ENCODE measurements at regions not wholly inside any gene's neighbourhood (a gene's known extent, or its start where the extent isn't known, plus 50 kb on each side); places are given as distances from the start of the nearest gene placed in this dataset.
"Not testable (repeated sequence)": the region's sequence is repeated elsewhere in the genome, so short reads cannot be mapped to it uniquely, and the experiment has no call there.

DNA sequence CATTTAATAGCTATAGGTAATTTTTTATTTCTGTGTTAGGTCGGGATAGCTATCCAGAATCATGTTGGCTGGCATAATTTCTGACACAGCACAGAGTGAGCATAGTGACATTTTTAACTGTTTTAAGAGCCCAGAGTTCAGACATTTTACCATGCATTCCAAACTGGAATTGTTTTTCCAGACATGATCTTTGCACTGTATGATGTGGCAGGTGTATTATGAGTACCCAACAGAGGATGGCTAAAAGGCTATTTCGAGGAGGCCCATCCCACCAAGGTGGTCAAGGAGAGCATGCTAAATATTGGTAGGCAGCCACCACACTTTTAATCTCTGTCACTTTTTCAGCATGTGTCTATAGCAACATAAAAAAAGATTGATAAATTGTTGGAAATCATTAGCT, 137.3 kb upstream of the ST6GALNAC5 start:
- TF ChIP-seq, protein P1, sequence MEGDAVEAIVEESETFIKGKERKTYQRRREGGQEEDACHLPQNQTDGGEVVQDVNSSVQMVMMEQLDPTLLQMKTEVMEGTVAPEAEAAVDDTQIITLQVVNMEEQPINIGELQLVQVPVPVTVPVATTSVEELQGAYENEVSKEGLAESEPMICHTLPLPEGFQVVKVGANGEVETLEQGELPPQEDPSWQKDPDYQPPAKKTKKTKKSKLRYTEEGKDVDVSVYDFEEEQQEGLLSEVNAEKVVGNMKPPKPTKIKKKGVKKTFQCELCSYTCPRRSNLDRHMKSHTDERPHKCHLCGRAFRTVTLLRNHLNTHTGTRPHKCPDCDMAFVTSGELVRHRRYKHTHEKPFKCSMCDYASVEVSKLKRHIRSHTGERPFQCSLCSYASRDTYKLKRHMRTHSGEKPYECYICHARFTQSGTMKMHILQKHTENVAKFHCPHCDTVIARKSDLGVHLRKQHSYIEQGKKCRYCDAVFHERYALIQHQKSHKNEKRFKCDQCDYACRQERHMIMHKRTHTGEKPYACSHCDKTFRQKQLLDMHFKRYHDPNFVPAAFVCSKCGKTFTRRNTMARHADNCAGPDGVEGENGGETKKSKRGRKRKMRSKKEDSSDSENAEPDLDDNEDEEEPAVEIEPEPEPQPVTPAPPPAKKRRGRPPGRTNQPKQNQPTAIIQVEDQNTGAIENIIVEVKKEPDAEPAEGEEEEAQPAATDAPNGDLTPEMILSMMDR (conservative IDR thresholded peaks at IDR 0.05; ENCODE audit: control insufficient read depth, insufficient read depth, low read depth, low read length) = no peak

DNA sequence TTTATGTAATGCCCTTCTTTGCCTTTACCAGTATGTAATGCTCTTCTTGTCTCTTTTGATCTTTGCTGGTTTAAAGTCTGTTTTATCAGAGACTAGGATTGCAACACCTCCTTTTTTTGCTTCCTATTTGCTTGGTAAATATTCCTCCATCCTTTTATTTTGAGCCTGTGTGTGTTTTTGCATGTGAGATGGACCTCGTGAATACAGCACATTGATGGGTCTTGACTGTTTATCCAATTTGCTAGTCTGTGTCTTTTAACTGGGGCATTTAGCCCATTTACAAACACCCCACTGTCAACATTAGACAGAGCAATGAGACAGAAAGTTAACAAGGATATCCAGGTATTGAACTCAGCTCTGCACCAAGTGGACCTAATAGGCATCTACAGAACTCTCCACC, 128.9 kb upstream of the ST6GALNAC5 start:
- DNase-seq (ENCODE audit: low read depth); H3K4me3 ChIP-seq (ENCODE audit: control insufficient read depth, low read depth, low read length): not testable (repeated sequence)

More for the DNA sequence above, 137.3 kb upstream of the ST6GALNAC5 start:
- no peak for DNase-seq (ENCODE audit: low read depth)
- H3K4me3 ChIP-seq (ENCODE audit: control insufficient read depth, low read depth, low read length) = no peak overlapping the region

DNA sequence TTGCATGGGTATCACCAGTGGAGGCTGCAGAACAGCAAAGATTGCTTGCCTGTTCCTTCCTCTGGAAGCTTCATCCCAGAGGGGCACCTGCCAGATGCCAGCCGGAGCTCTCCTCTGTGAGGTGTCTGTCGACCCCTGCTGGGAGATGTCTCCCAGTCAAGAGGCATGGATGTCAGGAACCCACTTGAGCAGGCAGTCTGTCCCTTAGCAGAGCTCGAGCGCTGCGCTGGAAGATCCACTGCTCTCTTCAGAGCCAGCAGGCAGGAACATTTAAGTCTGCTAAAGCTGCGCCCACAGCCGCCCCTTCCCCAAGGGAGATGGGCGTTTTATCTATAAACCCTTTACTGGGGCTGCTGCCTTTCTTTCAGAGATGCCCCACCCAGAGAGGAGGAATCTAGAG, 126.3 kb upstream of the ST6GALNAC5 start:
- not testable (repeated sequence) for H3K4me3 ChIP-seq (ENCODE audit: control insufficient read depth, low read depth, low read length); DNase-seq (ENCODE audit: low read depth)

DNA sequence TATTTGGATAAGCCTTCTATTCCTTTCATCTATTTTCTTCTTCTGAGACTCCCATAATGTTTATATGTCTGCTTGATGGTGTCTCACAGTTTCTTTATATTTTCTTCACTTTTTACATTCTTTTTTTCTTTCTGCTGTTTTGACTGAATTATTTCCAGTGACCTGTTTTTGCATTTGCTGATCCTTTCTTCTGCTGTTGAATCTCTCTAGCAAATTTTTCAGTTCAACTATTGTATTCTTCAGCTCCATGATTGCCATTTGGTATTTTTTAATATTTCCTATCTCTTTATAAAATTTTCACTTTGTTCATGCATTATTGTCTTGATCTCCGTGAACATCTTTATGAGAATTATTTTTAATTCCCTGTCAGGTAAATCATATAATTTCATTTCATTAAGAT, 122.3 kb upstream of the ST6GALNAC5 start:
- no peak overlapping the region for H3K4me3 ChIP-seq (ENCODE audit: control insufficient read depth, low read depth, low read length)
- TF ChIP-seq, protein P1 (conservative IDR thresholded peaks at IDR 0.05; ENCODE audit: control insufficient read depth, insufficient read depth, low read depth, low read length) = no peak
- no peak for DNase-seq (ENCODE audit: low read depth)

DNA sequence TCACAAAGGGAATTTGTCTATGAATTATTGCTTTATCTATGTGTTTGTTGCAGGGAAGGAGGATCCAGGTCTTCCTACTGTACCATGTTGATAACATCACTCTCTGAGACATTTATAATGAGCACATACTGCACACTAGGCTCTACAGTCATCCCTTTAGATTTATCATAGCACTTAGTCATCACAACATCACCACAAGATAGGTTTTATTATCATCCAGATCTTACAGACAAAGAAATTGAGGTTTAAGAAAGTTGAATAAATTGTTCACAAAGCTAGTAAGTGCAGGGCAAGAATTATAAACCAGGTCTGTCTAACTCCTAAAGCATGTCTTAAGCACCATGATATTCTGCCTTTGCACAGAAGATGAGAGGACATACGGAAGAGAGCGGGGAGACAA, 121.1 kb upstream of the ST6GALNAC5 start:
- TF ChIP-seq, protein P1 (conservative IDR thresholded peaks at IDR 0.05; ENCODE audit: control insufficient read depth, insufficient read depth, low read depth, low read length) = no peak
- peak; percentile 3 for DNase-seq (ENCODE audit: low read depth)
- H3K4me3 ChIP-seq (ENCODE audit: control insufficient read depth, low read depth, low read length) = no peak overlapping the region

DNA sequence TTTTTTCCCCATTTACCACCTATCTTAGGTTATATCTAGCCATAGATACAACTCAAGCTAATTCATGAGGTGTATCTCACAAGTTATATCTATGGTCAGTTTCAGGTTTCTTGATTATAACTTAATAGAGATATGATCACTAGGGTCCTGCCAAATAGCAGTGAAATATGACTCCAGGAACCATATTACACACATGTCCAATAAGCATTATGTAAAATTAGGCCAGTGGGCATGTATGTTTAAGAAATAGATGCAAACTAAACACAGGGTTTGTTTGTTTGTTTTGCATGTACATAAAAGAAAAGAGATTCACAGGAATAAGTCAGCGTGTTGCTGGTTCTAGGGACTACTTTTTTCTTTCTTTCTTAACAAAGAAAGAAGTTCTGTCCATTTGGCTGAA, 112.5 kb upstream of the ST6GALNAC5 start:
- TF ChIP-seq, protein P1 (conservative IDR thresholded peaks at IDR 0.05; ENCODE audit: control insufficient read depth, insufficient read depth, low read depth, low read length) = no peak
- DNase-seq (ENCODE audit: low read depth) = no peak
- no peak overlapping the region for H3K4me3 ChIP-seq (ENCODE audit: control insufficient read depth, low read depth, low read length)

DNA sequence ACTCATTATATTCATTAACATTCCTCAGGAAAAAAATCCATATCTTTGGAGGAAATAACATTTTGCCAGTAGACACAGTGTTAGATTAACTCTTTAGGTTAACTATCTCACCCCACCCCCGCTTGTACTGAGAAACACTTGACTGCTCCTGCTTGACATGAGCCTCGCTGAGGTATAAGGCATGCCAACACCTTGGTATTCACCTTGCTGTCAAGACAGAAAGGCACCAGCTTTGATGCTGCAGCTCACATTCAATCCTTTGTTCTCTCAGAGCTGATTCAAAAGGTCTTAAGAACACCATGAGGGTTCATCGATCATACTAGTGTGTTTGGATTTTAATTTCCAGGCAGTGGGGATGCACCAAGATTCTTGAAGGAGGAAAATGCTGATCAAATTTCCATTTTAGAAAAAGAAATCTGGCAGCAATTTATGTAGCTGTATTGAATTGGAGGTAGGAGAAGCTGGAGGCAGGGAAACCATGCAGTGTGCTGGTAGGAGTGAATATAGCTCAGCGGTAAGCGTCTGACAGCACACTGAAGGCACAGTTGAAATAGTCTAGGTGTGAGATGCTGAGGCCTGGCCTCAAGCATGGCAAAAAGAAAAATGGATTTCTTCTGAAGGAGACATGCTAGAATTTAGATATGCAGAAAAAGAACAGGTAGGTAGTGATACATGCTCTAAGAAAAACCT, 108.0 kb upstream of the ST6GALNAC5 start:
- no peak for DNase-seq (ENCODE audit: low read depth)
- TF ChIP-seq, protein P1 (conservative IDR thresholded peaks at IDR 0.05; ENCODE audit: control insufficient read depth, insufficient read depth, low read depth, low read length) = no peak
- H3K4me3 ChIP-seq (ENCODE audit: control insufficient read depth, low read depth, low read length) = no peak overlapping the region

DNA sequence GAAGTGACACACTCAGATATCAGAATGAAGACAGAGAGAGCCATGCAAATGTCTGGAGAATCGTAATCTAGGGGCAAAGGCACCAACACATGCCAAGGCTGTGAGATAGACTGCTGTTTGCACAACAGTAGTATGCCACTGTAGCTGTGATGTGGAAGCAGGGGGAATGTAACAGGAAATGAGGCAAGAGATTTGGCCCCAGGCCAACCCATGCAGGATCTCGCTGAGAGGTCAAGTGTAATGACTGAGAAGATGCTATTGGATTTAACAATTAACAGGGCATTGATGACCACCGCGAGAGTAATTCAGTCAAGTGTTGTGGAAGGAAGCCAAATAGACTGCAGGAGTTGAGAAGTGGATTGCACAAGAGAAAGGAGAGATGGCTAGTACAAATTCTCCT, 107.3 kb upstream of the ST6GALNAC5 start:
- H3K4me3 ChIP-seq (ENCODE audit: control insufficient read depth, low read depth, low read length) = no peak overlapping the region
- TF ChIP-seq, protein P1 (conservative IDR thresholded peaks at IDR 0.05; ENCODE audit: control insufficient read depth, insufficient read depth, low read depth, low read length) = no peak
- peak; percentile 16 for DNase-seq (ENCODE audit: low read depth)

Measured in fibroblast of mammary gland (primary cell).